Panc1 (cell line): ENCODE measurements at regions not wholly inside any gene's neighbourhood (a gene's known extent, or its start where the extent isn't known, plus 50 kb on each side); places are given as distances from the start of the nearest gene placed in this dataset.

ENCODE experiments used
- ATAC-seq: fragments of 200-7000 bp; cut with Tn5 transposase; 2 replicates; pipeline ENCODE4 v1.9.1; 2020; ENCODE audit warnings: mild to moderate bottlenecking, moderate library complexity
- BruUV-seq: library from RNA; stranded (reverse); fragments of 400-500 nt; replicated peaks from 2 replicates; lab custom pipeline; 2021; lab: Mats Ljungman, UMichigan
- CTCF ChIA-PET: fragments of 300-600 bp; sonication (Branson Sonifier 250); formaldehyde crosslinking; loops from one replicate; lab custom pipeline; 2022; ENCODE audit warnings: antibody characterized with exemption; lab: Charles Lee
- POLR2A ChIA-PET: fragments of 300-600 bp; sonication (Branson Sonifier 250); formaldehyde crosslinking; loops from one replicate; lab custom pipeline; 2022; ENCODE audit warnings: antibody characterized with exemption; lab: Charles Lee
- DNase-seq: peaks from one replicate; pipeline ENCODE4 v3.0.0-alpha.2; 2010; ENCODE audit warnings: low read depth, low spot score
- H3K27ac ChIP-seq: 2 replicates; pipeline ENCODE4 v1.5.1; 2011; ENCODE audit warnings: mild to moderate bottlenecking, low read length, inconsistent platforms
- H3K27me3 ChIP-seq: fragments of 200-500 bp; sonication (Bioruptor generic); 2 replicates; pipeline ENCODE4 v1.6.0; 2014; ENCODE audit warnings: low read length, inconsistent platforms; ENCODE audit not compliant: control insufficient read depth, insufficient read depth
- H3K36me3 ChIP-seq: fragments of 200-500 bp; sonication (Bioruptor generic); 2 replicates; pipeline ENCODE4 v1.5.1; 2014; ENCODE audit warnings: inconsistent platforms, mild to moderate bottlenecking, low read length, moderate library complexity; ENCODE audit not compliant: control insufficient read depth, insufficient read depth
- H3K4me1 ChIP-seq: 2 replicates; pipeline ENCODE4 v1.5.1; 2011; ENCODE audit warnings: inconsistent platforms, mild to moderate bottlenecking, low read length, moderate library complexity; ENCODE audit not compliant: control insufficient read depth, insufficient read depth
- H3K4me3 ChIP-seq, 2 experiments: 2 replicates each; pipeline ENCODE4 v1.5.1; 2011 to 2012; ENCODE audit warnings: low read depth in 2 of 2, low read length in 2 of 2, mild to moderate bottlenecking in 2 of 2, inconsistent platforms in 1 of 2, moderate library complexity in 1 of 2
- H3K9me3 ChIP-seq: fragments of 200-500 bp; sonication (Bioruptor generic); 2 replicates; pipeline ENCODE4 v1.5.1; 2014; ENCODE audit warnings: low read depth, mild to moderate bottlenecking, inconsistent platforms, low read length, moderate library complexity; ENCODE audit not compliant: control insufficient read depth, insufficient read depth
- CTCF ChIP-seq: fragments of 450-650 bp; IDR thresholded peaks from 2 replicates; pipeline ENCODE4 v1.5.1; 2017; ENCODE audit warnings: mild to moderate bottlenecking
- POLR2AphosphoS5 ChIP-seq: IDR thresholded peaks from 2 replicates; pipeline ENCODE4 v1.6.1; 2012; ENCODE audit warnings: mild to moderate bottlenecking, low read depth, low read length, moderate library complexity
- REST ChIP-seq, 2 experiments: IDR thresholded peaks; 2 replicates each; pipeline ENCODE4 v1.6.1; 2011 to 2012; ENCODE audit warnings: low read depth in 2 of 2, control low read depth in 1 of 2, low read length in 1 of 2, mild to moderate bottlenecking in 1 of 2, moderate library complexity in 1 of 2; ENCODE audit not compliant: insufficient read depth in 1 of 2
- SIN3A ChIP-seq: IDR thresholded peaks from 2 replicates; pipeline ENCODE4 v1.6.1; 2012; ENCODE audit warnings: low read depth, mild to moderate bottlenecking, low read length, moderate library complexity, borderline replicate concordance; ENCODE audit not compliant: insufficient read depth
- TCF7L2 ChIP-seq: IDR thresholded peaks from 2 replicates; pipeline ENCODE4 v1.6.1; 2011; ENCODE audit warnings: mild to moderate bottlenecking, low read depth, low read length, inconsistent platforms
- in situ Hi-C: cut with HindIII; loops from 2 replicates; pipeline ENCODE4 v1.10.0; 2016; ENCODE audit warnings: low sequenced_read_pairs, low pct_unique_long_range_greater_than_20kb
- intact Hi-C: fragments of 100-400 bp; cut with micrococcal nuclease; formaldehyde crosslinking; loops from one replicate; pipeline ENCODE4 v1.10.0; 2022; ENCODE audit not compliant: unreplicated experiment

- no TSS peak for BruUV-seq
- ChIA-PET CTCF (no interaction called here), POLR2A (no interaction called here)
- no peaks in the 10 kb centered on the region for H3K9me3 ChIP-seq
- DNase-seq: no peak
- H3K36me3 ChIP-seq: no peaks in the 10 kb centered on the region
- H3K27ac ChIP-seq: no peak overlapping the region
- ATAC-seq: no peak
- intact Hi-C loops (no loop called here), in situ Hi-C loops (no loop called here)
- no peaks in the 10 kb centered on the region for H3K4me1 ChIP-seq
- H3K4me3 ChIP-seq: no peak overlapping the region
- H3K27me3 ChIP-seq: no peaks in the 10 kb centered on the region
- no peak for TF ChIP-seq TCF7L2
- no peak for TF ChIP-seq POLR2AphosphoS5
- TF ChIP-seq CTCF: no peak
- no peak for TF ChIP-seq REST (IDR thresholded peaks at IDR 0.05; ENCODE audit: insufficient read depth in 1 of 2, low read depth in 2 of 2, low read length in 1 of 2)
Observed at GRCh38 chr6:65790666-65791065, 83.6 kb upstream of the EYS start.

- in situ Hi-C loops: no loop called here
- ATAC-seq (no peak), DNase-seq (no peak)
- POLR2A ChIA-PET: no interaction called here
- intact Hi-C loops: no loop called here
- CTCF ChIA-PET: no interaction called here
- no peak overlapping the region for H3K4me3 ChIP-seq
- H3K27ac ChIP-seq: no peak overlapping the region
- BruUV-seq: no TSS peak
- no peaks in the 10 kb centered on the region for H3K27me3 ChIP-seq
- no peaks in the 10 kb centered on the region for H3K4me1 ChIP-seq
- no peaks in the 10 kb centered on the region for H3K9me3 ChIP-seq
- no peaks in the 10 kb centered on the region for H3K36me3 ChIP-seq
- TF ChIP-seq POLR2AphosphoS5 (no peak), CTCF (no peak), TCF7L2 (no peak), SIN3A (no peak), REST (IDR thresholded peaks at IDR 0.05; ENCODE audit: insufficient read depth in 1 of 2, low read depth in 2 of 2, low read length in 1 of 2) (no peak)
Observed at GRCh38 chr6:65787787-65788186, 80.8 kb upstream of the EYS start.
